Osteocyte (in vitro differentiated cells): ENCODE measurements at regions not wholly inside any gene's neighbourhood (a gene's known extent, or its start where the extent isn't known, plus 50 kb on each side); places are given as distances from the start of the nearest gene placed in this dataset.
"Not testable (repeated sequence)": the region's sequence is repeated elsewhere in the genome, so short reads cannot be mapped to it uniquely, and the experiment has no call there.

Source experiments
- DNase-seq: peaks from one replicate; pipeline ENCODE4 v3.0.0; 2021; ENCODE audit warnings: mixed read lengths; ENCODE audit not compliant: unreplicated experiment; ENCODE audit errors: extremely low spot score
- H3K27ac Mint-ChIP-seq: one replicate; pipeline ENCODE4 v1.8.0; 2021; ENCODE audit warnings: mild to moderate bottlenecking, mixed read lengths; ENCODE audit not compliant: unreplicated experiment
- H3K27me3 Mint-ChIP-seq: one replicate; pipeline ENCODE4 v1.8.0; 2021; ENCODE audit warnings: mixed read lengths; ENCODE audit not compliant: unreplicated experiment
- H3K36me3 Mint-ChIP-seq: one replicate; pipeline ENCODE4 v1.8.0; 2021; ENCODE audit warnings: mixed read lengths; ENCODE audit not compliant: unreplicated experiment
- H3K4me1 Mint-ChIP-seq: one replicate; pipeline ENCODE4 v1.8.0; 2021; ENCODE audit warnings: mixed read lengths; ENCODE audit not compliant: unreplicated experiment
- H3K4me3 Mint-ChIP-seq: one replicate; pipeline ENCODE4 v1.8.0; 2021; ENCODE audit warnings: mild to moderate bottlenecking, moderate library complexity, mixed read lengths; ENCODE audit not compliant: unreplicated experiment
- H3K9me3 Mint-ChIP-seq: one replicate; pipeline ENCODE4 v1.8.0; 2021; ENCODE audit warnings: mixed read lengths; ENCODE audit not compliant: unreplicated experiment

- not testable (repeated sequence) for H3K36me3 Mint-ChIP-seq, H3K27ac Mint-ChIP-seq, H3K4me3 Mint-ChIP-seq, H3K4me1 Mint-ChIP-seq, H3K9me3 Mint-ChIP-seq, DNase-seq
- H3K27me3 Mint-ChIP-seq = peaks cover 24% of the 10 kb centered on the region
Measured at GRCh38 chr4:4004036-4004435, 222.7 kb downstream of the OTOP1 start.

- DNase-seq, H3K36me3 Mint-ChIP-seq, H3K4me1 Mint-ChIP-seq, H3K4me3 Mint-ChIP-seq, H3K27ac Mint-ChIP-seq, H3K9me3 Mint-ChIP-seq: not testable (repeated sequence)
- peaks cover 25% of the 10 kb centered on the region for H3K27me3 Mint-ChIP-seq
Measured at GRCh38 chr4:4004702-4005101, 222.0 kb downstream of the OTOP1 start.

- not testable (repeated sequence) for H3K9me3 Mint-ChIP-seq, H3K4me3 Mint-ChIP-seq, DNase-seq, H3K27ac Mint-ChIP-seq, H3K4me1 Mint-ChIP-seq, H3K36me3 Mint-ChIP-seq
- H3K27me3 Mint-ChIP-seq = peaks cover 25% of the 10 kb centered on the region
Measured at GRCh38 chr4:4006356-4006755, 220.4 kb downstream of the OTOP1 start.

GRCh38 chr4:4019071-4019470, 207.7 kb downstream of the OTOP1 start:
- DNase-seq, H3K27ac Mint-ChIP-seq, H3K36me3 Mint-ChIP-seq, H3K4me3 Mint-ChIP-seq, H3K9me3 Mint-ChIP-seq, H3K4me1 Mint-ChIP-seq: not testable (repeated sequence)
- H3K27me3 Mint-ChIP-seq = peaks cover 21% of the 10 kb centered on the region

GRCh38 chr4:4021161-4021560, 205.6 kb downstream of the OTOP1 start:
- H3K4me3 Mint-ChIP-seq, H3K27ac Mint-ChIP-seq, H3K9me3 Mint-ChIP-seq, H3K4me1 Mint-ChIP-seq, H3K36me3 Mint-ChIP-seq, DNase-seq: not testable (repeated sequence)
- H3K27me3 Mint-ChIP-seq = peaks cover 20% of the 10 kb centered on the region

- H3K36me3 Mint-ChIP-seq, H3K27ac Mint-ChIP-seq, H3K9me3 Mint-ChIP-seq, H3K4me3 Mint-ChIP-seq, H3K27me3 Mint-ChIP-seq, H3K4me1 Mint-ChIP-seq, DNase-seq: not testable (repeated sequence)
Measured at GRCh38 chr4:4026708-4027107, 200.0 kb downstream of the OTOP1 start.

- H3K4me3 Mint-ChIP-seq, H3K9me3 Mint-ChIP-seq, H3K36me3 Mint-ChIP-seq, H3K4me1 Mint-ChIP-seq, H3K27ac Mint-ChIP-seq, DNase-seq, H3K27me3 Mint-ChIP-seq: not testable (repeated sequence)
Measured at GRCh38 chr4:4028752-4029151, 198.0 kb downstream of the OTOP1 start.

- H3K36me3 Mint-ChIP-seq, H3K4me3 Mint-ChIP-seq, H3K4me1 Mint-ChIP-seq, H3K27ac Mint-ChIP-seq, DNase-seq, H3K9me3 Mint-ChIP-seq: not testable (repeated sequence)
- peaks cover 16% of the 10 kb centered on the region for H3K27me3 Mint-ChIP-seq
Measured at GRCh38 chr4:4030509-4030908, 196.2 kb downstream of the OTOP1 start.

GRCh38 chr4:4031446-4032135, 195.1 kb downstream of the OTOP1 start:
- not testable (repeated sequence) for H3K4me3 Mint-ChIP-seq, H3K36me3 Mint-ChIP-seq, H3K9me3 Mint-ChIP-seq

GRCh38 chr4:4032364-4032763, 194.4 kb downstream of the OTOP1 start:
- DNase-seq, H3K27ac Mint-ChIP-seq, H3K36me3 Mint-ChIP-seq, H3K4me1 Mint-ChIP-seq, H3K4me3 Mint-ChIP-seq, H3K9me3 Mint-ChIP-seq: not testable (repeated sequence)
- H3K27me3 Mint-ChIP-seq = peaks cover 25% of the 10 kb centered on the region

More at GRCh38 chr4:4031446-4032135, 195.1 kb downstream of the OTOP1 start:
- H3K4me1 Mint-ChIP-seq, H3K27ac Mint-ChIP-seq, DNase-seq: not testable (repeated sequence)
- H3K27me3 Mint-ChIP-seq = peaks cover 25% of the 10 kb centered on the region

GRCh38 chr4:4032801-4033605, 193.7 kb downstream of the OTOP1 start:
- not testable (repeated sequence) for H3K36me3 Mint-ChIP-seq, H3K4me1 Mint-ChIP-seq, H3K27ac Mint-ChIP-seq, H3K4me3 Mint-ChIP-seq, H3K9me3 Mint-ChIP-seq, DNase-seq
- peaks cover 25% of the 10 kb centered on the region for H3K27me3 Mint-ChIP-seq

GRCh38 chr4:4037399-4038138, 189.2 kb downstream of the OTOP1 start:
- not testable (repeated sequence) for H3K4me1 Mint-ChIP-seq, H3K4me3 Mint-ChIP-seq, H3K9me3 Mint-ChIP-seq, H3K27ac Mint-ChIP-seq, H3K36me3 Mint-ChIP-seq, DNase-seq
- H3K27me3 Mint-ChIP-seq = peaks cover 24% of the 10 kb centered on the region
